ENCODE measurements at regions not wholly inside any gene's neighbourhood (a gene's known extent, or its start where the extent isn't known, plus 50 kb on each side); places are given as distances from the start of the nearest gene placed in this dataset.
A peak's percentile ranks its signal among the peaks of the same experiment; 100 is the strongest.
"Not testable (repeated sequence)": the region's sequence is repeated elsewhere in the genome, so short reads cannot be mapped to it uniquely, and the experiment has no call there.

GRCh38 chr16:5239472-5240277 lies 142.1 kb upstream of the EEF2KMT start:
- TF ChIP-seq CTCF (conservative IDR thresholded peaks at IDR 0.05; ENCODE audit: low read depth in 2 of 2) = peak; percentile 9 to 57; a peak in 2 of 4 replicates
- not testable (repeated sequence) for H4K20me1 ChIP-seq (replicated peaks; ENCODE audit: insufficient read depth); H3K79me2 ChIP-seq (replicated peaks; ENCODE audit: insufficient read depth); H3K9me3 Mint-ChIP-seq; H3K36me3 Mint-ChIP-seq (ENCODE audit: low read depth); H3K27ac Mint-ChIP-seq; H3K36me3 ChIP-seq (ENCODE audit: insufficient read depth); H3K9me2 ChIP-seq (ENCODE audit: insufficient read depth); H2AFZ ChIP-seq; H3K4me1 ChIP-seq (ENCODE audit: insufficient read depth); H3F3A ChIP-seq (replicated peaks; ENCODE audit: low read depth); H3K27ac ChIP-seq (ENCODE audit: low read depth); H3K27me3 ChIP-seq (ENCODE audit: insufficient read depth)
- Mint-ChIP-seq H3K4me1 (peaks cover 16% of the 10 kb centered on the region), H3K27me3 (ENCODE audit: insufficient read depth, low read depth, poor library complexity) (peaks cover 21% of the 10 kb centered on the region), H3K4me3 (peak overlapping the region; percentile 74)
- peak overlapping the region; percentile 78; the same call in 1 of the 2 replicates for H3K4me2 ChIP-seq
- H3K4me3 ChIP-seq = peak overlapping the region; percentile 62
- DNase-seq (ENCODE audit: low spot score) = peak; percentile 65
- peak; percentile 98 for ATAC-seq

GRCh38 chr16:5235119-5235518 lies 137.5 kb upstream of the EEF2KMT start:
- no peaks in the 10 kb centered on the region for H3K4me1 ChIP-seq (ENCODE audit: insufficient read depth)
- DNase-seq (ENCODE audit: low spot score) (no peak), ATAC-seq (no peak)
- H3K36me3 ChIP-seq (ENCODE audit: insufficient read depth) = 0 out of 2 replicates have a peak, but pooled peaks cover 3% of the 10 kb centered on the region
- no peak overlapping the region for H3K4me3 Mint-ChIP-seq
- no peak overlapping the region for H3K27ac Mint-ChIP-seq
- no peaks in the 10 kb centered on the region for H3K9me2 ChIP-seq (ENCODE audit: insufficient read depth)
- H3K36me3 Mint-ChIP-seq (ENCODE audit: low read depth) = peaks cover 17% of the 10 kb centered on the region
- TF ChIP-seq EZH2phosphoT487 (IDR thresholded peaks at IDR 0.05; ENCODE audit: unreplicated experiment) = no peak
- TF ChIP-seq POLR2AphosphoS5 (IDR thresholded peaks at IDR 0.05; ENCODE audit: low read depth) = no peak
- TF ChIP-seq ZNF462 (CRISPR knock-in tag; IDR thresholded peaks at IDR 0.05) = no peak
- no peak for TF ChIP-seq REST (IDR thresholded peaks at IDR 0.05; ENCODE audit: unreplicated experiment)
- TF ChIP-seq ZNF331 (CRISPR knock-in tag; IDR thresholded peaks at IDR 0.05; ENCODE audit: low read depth) = no peak
- H3K27ac ChIP-seq (ENCODE audit: low read depth) = no peak overlapping the region
- peaks cover 4% of the 10 kb centered on the region; the same call in 1 of the 2 replicates for H3F3A ChIP-seq (replicated peaks; ENCODE audit: low read depth)
- H3K4me1 Mint-ChIP-seq = peaks cover 17% of the 10 kb centered on the region
- H3K27me3 ChIP-seq (ENCODE audit: insufficient read depth) = no peaks in the 10 kb centered on the region
- no peaks in the 10 kb centered on the region for H3K79me2 ChIP-seq (replicated peaks; ENCODE audit: insufficient read depth)
- no peak overlapping the region for H2AFZ ChIP-seq
- H3K9me3 Mint-ChIP-seq = peaks cover 18% of the 10 kb centered on the region
- no peak overlapping the region for H3K4me3 ChIP-seq
- no peak overlapping the region for H3K4me2 ChIP-seq
- peaks cover 32% of the 10 kb centered on the region for H3K27me3 Mint-ChIP-seq (ENCODE audit: insufficient read depth, low read depth, poor library complexity)
- no peaks in the 10 kb centered on the region for H4K20me1 ChIP-seq (replicated peaks; ENCODE audit: insufficient read depth)
